ENCODE measurements at regions not wholly inside any gene's neighbourhood (a gene's known extent, or its start where the extent isn't known, plus 50 kb on each side); places are given as distances from the start of the nearest gene placed in this dataset.

DNA sequence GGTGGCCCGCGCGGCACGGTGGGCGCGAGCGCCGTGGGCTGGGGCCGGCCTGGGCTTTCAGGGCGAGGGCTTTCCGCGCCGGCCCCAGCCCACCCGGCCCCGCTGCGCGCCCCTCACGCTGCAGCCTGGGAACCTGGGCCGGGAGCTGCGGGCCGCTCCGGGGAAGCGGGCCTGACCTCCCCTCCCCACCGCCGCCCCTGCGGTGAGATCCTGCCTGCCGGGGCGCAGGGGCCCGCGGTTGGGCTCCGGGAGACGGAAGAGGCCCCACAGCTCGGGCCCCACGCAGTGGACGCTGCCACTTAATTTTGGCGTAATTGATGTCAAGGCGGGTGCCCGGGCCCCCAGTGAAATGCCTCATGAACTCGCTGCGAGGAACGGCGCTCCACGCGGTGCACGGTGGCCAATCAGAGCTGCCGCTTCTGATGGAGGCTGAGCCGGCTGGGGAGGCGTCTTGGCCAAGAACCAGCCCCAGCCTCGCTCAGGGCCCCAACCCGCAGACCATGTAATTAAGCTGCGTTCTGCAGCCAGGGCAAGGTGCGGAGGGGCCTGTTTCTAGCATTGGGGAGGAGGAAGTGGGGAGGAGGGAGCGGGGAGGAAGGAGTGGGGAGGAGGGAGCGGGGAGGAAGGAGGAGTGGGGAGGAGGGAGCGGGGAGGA, 96.1 kb upstream of the BHLHE23 start:
- peak; percentile 61 for DNase-seq
- 8% methylated on average over 21 of the region's 55 CpGs for WGBS (ENCODE audit: low lambda C conversion rate)
- H3K4me2 ChIP-seq: peak overlapping the region; percentile 93
- H3K9me3 ChIP-seq: no peaks in the 10 kb centered on the region
- TF ChIP-seq, protein P1, sequence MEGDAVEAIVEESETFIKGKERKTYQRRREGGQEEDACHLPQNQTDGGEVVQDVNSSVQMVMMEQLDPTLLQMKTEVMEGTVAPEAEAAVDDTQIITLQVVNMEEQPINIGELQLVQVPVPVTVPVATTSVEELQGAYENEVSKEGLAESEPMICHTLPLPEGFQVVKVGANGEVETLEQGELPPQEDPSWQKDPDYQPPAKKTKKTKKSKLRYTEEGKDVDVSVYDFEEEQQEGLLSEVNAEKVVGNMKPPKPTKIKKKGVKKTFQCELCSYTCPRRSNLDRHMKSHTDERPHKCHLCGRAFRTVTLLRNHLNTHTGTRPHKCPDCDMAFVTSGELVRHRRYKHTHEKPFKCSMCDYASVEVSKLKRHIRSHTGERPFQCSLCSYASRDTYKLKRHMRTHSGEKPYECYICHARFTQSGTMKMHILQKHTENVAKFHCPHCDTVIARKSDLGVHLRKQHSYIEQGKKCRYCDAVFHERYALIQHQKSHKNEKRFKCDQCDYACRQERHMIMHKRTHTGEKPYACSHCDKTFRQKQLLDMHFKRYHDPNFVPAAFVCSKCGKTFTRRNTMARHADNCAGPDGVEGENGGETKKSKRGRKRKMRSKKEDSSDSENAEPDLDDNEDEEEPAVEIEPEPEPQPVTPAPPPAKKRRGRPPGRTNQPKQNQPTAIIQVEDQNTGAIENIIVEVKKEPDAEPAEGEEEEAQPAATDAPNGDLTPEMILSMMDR (IDR thresholded peaks at IDR 0.05): no peak
- TF ChIP-seq, protein P2, sequence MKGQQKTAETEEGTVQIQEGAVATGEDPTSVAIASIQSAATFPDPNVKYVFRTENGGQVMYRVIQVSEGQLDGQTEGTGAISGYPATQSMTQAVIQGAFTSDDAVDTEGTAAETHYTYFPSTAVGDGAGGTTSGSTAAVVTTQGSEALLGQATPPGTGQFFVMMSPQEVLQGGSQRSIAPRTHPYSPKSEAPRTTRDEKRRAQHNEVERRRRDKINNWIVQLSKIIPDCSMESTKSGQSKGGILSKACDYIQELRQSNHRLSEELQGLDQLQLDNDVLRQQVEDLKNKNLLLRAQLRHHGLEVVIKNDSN (IDR thresholded peaks at IDR 0.05; ENCODE audit: borderline replicate concordance, low read depth): 0 out of 2 replicates have a peak, but pooled peaks have one; percentile 31
- TF ChIP-seq YY1 (IDR thresholded peaks at IDR 0.05; ENCODE audit: low read depth): no peak
- H3K36me3 ChIP-seq (replicated peaks in 1 of 2; ENCODE audit: control insufficient read depth in 1 of 2, insufficient read depth in 2 of 2, low read length in 1 of 2): no peaks in the 10 kb centered on the region
- no peaks in the 10 kb centered on the region for H3K79me2 ChIP-seq (ENCODE audit: insufficient read depth)
- no peak overlapping the region for H3K9ac ChIP-seq
- ChIA-PET CTCF (no interaction called here), POLR2A (no interaction called here)
- H2AFZ ChIP-seq (ENCODE audit: low read depth): no peak overlapping the region
- H3K27me3 ChIP-seq (ENCODE audit: insufficient read depth): no peaks in the 10 kb centered on the region; the same call in 1 of the 2 replicates
- H3K4me3 ChIP-seq (ENCODE audit: low read depth in 2 of 2, low read length in 1 of 2): peak overlapping the region in 1 of 2 experiments; percentile 48; a peak in 2 of 4 replicates
- no peaks in the 10 kb centered on the region for H3K9me2 ChIP-seq
- no peak overlapping the region for H3K27ac ChIP-seq (ENCODE audit: low read depth in 2 of 2, low read length in 1 of 2)
- H4K20me1 ChIP-seq (ENCODE audit: insufficient read depth): no peaks in the 10 kb centered on the region
- H3K4me1 ChIP-seq (ENCODE audit: control insufficient read depth in 1 of 2, insufficient read depth in 2 of 2, low read depth in 1 of 2, low read length in 1 of 2): no peaks in the 10 kb centered on the region; a peak in 1 of 4 replicates
- no peaks in the 10 kb centered on the region for H3F3A ChIP-seq (replicated peaks; ENCODE audit: insufficient read depth)

- Histone ChIP-seq H3K36me3 (replicated peaks in 1 of 2; ENCODE audit: control insufficient read depth in 1 of 2, insufficient read depth in 2 of 2, low read length in 1 of 2) (no peaks in the 10 kb centered on the region), H3K79me2 (ENCODE audit: insufficient read depth) (no peaks in the 10 kb centered on the region), H3K27ac (ENCODE audit: low read depth in 2 of 2, low read length in 1 of 2) (no peak overlapping the region), H3K9me2 (no peaks in the 10 kb centered on the region), H3K4me2 (peak overlapping the region; percentile 93), H2AFZ (ENCODE audit: low read depth) (peak overlapping the region; percentile 82), H4K20me1 (ENCODE audit: insufficient read depth) (no peaks in the 10 kb centered on the region), H3K9ac (peak overlapping the region; percentile 58; the same call in 1 of the 2 replicates), H3K27me3 (ENCODE audit: insufficient read depth) (no peaks in the 10 kb centered on the region; the same call in 1 of the 2 replicates), H3F3A (replicated peaks; ENCODE audit: insufficient read depth) (no peaks in the 10 kb centered on the region), H3K4me3 (ENCODE audit: low read depth in 2 of 2, low read length in 1 of 2) (peak overlapping the region; percentile 48 to 68), H3K4me1 (ENCODE audit: control insufficient read depth in 1 of 2, insufficient read depth in 2 of 2, low read depth in 1 of 2, low read length in 1 of 2) (no peaks in the 10 kb centered on the region; a peak in 1 of 4 replicates), H3K9me3 (no peaks in the 10 kb centered on the region)
- WGBS (ENCODE audit: low lambda C conversion rate): 5% methylated on average over 44 of the region's 100 CpGs
- TF ChIP-seq RFX5 (IDR thresholded peaks at IDR 0.05; ENCODE audit: low read length): no peak
- peak; percentile 6; the same call in 1 of the 2 replicates for TF ChIP-seq PBX3 (IDR thresholded peaks at IDR 0.05)
- peak; percentile 67 for DNase-seq
- ChIA-PET CTCF (no interaction called here), POLR2A (no interaction called here)
Measured at GRCh38 chr20:63101781-63102720, 95.3 kb upstream of the BHLHE23 start.

Measured in SK-N-SH (cell line).